Activated T-helper 17 cell treated with anti-CD3 and anti-CD28 coated beads, Interleukin-2, amount 50 U/mL, for 72 hours (primary cell): ENCODE measurements at regions not wholly inside any gene's neighbourhood (a gene's known extent, or its start where the extent isn't known, plus 50 kb on each side); places are given as distances from the start of the nearest gene placed in this dataset.
"Not testable (repeated sequence)": the region's sequence is repeated elsewhere in the genome, so short reads cannot be mapped to it uniquely, and the experiment has no call there.

ENCODE experiments used
- ATAC-seq: fragments of 150-1000 bp; cut with Tn5 transposase; replicated peaks from 2 replicates; pipeline ENCODE4 v1.10.0; 2021; ENCODE audit warnings: mild to moderate bottlenecking, moderate library complexity
- H3K27ac Mint-ChIP-seq: one replicate; pipeline ENCODE4 v1.8.0; 2022; ENCODE audit warnings: mixed read lengths
- H3K27me3 Mint-ChIP-seq: one replicate; pipeline ENCODE4 v1.8.0; 2022; ENCODE audit warnings: mixed read lengths
- H3K36me3 Mint-ChIP-seq: one replicate; pipeline ENCODE4 v1.8.0; 2022; ENCODE audit warnings: low read depth, mild to moderate bottlenecking, mixed read lengths
- H3K4me1 Mint-ChIP-seq: one replicate; pipeline ENCODE4 v1.8.0; 2022; ENCODE audit warnings: mixed read lengths
- H3K4me3 Mint-ChIP-seq: one replicate; pipeline ENCODE4 v1.8.0; 2022; ENCODE audit warnings: mild to moderate bottlenecking, mixed read lengths
- H3K9me3 Mint-ChIP-seq: one replicate; pipeline ENCODE4 v1.8.0; 2022; ENCODE audit warnings: mixed read lengths

DNA sequence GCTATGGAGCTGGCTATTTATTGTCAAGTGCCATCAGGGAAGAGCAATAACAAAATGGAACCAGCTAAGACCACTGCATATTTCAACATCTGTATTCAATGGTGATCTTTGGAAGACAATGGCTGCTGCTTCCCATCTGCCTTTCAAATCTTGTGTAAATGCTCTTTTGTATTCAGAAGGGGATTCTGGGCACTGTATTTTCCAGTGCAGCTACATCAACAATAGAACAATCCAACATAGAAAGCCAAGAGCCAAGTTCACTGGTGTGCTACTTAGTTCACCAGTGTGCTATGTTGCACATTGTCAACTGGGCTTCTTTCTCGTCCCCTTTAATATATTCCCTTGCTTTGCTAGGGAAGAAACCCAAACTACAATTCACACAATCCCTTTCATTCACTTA is 128.8 kb upstream of the OR4E1 start:
- ATAC-seq = no peak
- Mint-ChIP-seq H3K4me3 (no peak overlapping the region), H3K27me3 (peaks cover 23% of the 10 kb centered on the region)

DNA sequence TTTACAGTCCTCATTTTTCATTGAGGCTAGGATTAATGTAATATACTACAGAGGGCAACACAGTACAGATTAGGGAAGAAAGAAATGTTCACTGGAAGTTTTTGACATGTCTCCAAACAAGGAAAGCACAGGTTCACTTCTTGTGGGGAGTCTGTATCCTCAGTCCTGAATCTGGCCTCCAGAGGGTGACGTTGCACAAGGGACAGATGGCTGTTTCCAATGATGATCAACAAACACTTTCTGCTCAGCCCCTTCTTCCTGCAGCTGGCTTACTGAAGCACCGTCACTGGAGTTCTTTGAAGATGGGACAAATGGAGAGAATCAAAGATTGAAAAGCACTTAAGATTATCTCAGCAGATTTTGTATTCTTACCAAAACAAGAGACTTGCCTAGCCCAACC is 123.3 kb upstream of the OR4E1 start:
- Mint-ChIP-seq H3K9me3 (peaks cover 12% of the 10 kb centered on the region), H3K27me3 (peaks cover 10% of the 10 kb centered on the region), H3K4me1 (no peaks in the 10 kb centered on the region), H3K27ac (no peak overlapping the region), H3K4me3 (peak overlapping the region; percentile 39), H3K36me3 (no peaks in the 10 kb centered on the region)
- no peak for ATAC-seq

More for the DNA sequence above, 128.8 kb upstream of the OR4E1 start:
- Mint-ChIP-seq H3K4me1 (no peaks in the 10 kb centered on the region), H3K36me3 (no peaks in the 10 kb centered on the region), H3K9me3 (no peaks in the 10 kb centered on the region), H3K27ac (no peak overlapping the region)

DNA sequence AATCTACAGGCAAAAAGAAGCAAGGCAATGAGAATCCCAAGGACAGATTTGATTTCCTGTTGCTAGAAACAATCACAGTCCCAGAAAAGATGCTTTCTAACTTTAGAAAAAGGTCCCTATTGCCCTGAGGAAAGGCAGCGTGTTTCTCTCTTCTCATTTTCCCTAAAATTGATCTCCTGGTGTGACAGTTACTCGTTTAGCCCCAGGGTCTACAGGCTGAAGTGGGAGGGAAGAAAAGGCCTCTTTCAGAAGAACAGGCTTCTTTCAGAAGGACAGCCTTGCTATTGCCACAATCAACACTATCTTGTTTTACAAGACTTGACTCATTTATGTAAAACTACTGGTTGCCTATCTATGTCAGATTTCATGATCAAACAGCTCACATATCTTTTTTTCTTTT is 121.8 kb upstream of the OR4E1 start:
- peaks cover 12% of the 10 kb centered on the region for H3K27me3 Mint-ChIP-seq
- H3K4me3 Mint-ChIP-seq = no peak overlapping the region
- H3K9me3 Mint-ChIP-seq = peaks cover 12% of the 10 kb centered on the region
- H3K36me3 Mint-ChIP-seq = no peaks in the 10 kb centered on the region
- H3K27ac Mint-ChIP-seq = no peak overlapping the region
- H3K4me1 Mint-ChIP-seq = no peaks in the 10 kb centered on the region
- ATAC-seq = no peak

DNA sequence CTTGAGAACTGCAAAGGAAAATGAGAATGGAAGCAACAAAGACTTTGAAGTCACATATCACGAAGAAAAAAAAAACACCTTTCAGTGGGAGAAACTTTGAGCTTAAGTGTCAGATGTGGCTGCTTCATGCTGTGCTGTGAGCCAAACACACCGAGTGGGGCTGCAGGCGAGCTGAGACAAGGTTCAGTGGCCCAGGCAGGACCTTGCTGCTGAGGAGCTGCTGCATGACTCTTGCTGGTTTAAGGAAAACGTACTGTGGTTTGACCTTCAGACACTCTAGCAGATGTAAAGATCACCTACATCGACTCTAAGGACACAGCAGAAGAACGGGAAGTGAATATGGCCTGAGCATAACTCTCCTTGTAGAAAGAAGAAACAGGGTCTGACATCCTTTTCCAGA is 118.1 kb upstream of the OR4E1 start:
- Mint-ChIP-seq H3K4me3 (no peak overlapping the region), H3K27ac (no peak overlapping the region), H3K4me1 (no peaks in the 10 kb centered on the region), H3K36me3 (no peaks in the 10 kb centered on the region), H3K9me3 (peaks cover 11% of the 10 kb centered on the region), H3K27me3 (peaks cover 8% of the 10 kb centered on the region)
- peak; percentile 38 for ATAC-seq

DNA sequence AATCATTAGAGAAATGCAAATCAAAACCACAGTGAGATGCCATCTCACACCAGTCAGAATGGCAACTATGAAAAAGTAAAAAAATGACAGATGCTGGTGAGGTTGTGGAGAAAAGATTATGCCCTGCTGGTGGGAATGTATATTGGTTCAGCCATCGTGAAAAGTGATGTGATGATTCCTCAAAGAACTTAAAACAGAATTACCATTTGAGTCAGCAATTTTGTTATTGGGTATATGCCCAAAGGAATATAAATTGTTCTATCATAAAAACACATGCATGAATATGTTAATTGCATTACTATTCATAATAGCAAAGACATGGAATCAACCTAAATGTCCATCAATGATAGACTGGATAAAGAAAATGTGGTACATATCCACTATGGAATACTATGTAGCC is 115.1 kb upstream of the OR4E1 start:
- ATAC-seq, H3K4me3 Mint-ChIP-seq, H3K9me3 Mint-ChIP-seq, H3K36me3 Mint-ChIP-seq, H3K4me1 Mint-ChIP-seq, H3K27ac Mint-ChIP-seq: not testable (repeated sequence)
- peaks cover 11% of the 10 kb centered on the region for H3K27me3 Mint-ChIP-seq

DNA sequence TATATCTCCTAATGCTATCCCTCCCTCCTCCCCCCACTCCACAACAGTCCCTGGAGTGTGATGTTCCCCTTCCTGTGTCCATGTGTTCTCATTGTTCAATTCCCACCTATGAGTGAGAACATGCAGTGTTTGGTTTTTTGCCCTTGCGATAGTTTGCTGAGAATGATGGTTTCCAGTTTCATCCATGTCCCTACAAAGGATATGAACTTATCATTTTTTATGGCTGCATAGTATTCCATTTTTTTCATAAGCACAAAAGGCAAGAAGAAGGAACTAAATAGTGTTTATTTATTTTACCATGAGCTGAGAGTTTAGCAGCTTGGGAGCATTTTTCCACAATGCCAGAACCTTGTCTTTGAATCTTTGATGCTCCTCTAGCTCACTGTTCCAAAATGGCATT is 113.6 kb upstream of the OR4E1 start:
- not testable (repeated sequence) for H3K36me3 Mint-ChIP-seq, H3K27ac Mint-ChIP-seq, H3K4me3 Mint-ChIP-seq, H3K9me3 Mint-ChIP-seq, H3K4me1 Mint-ChIP-seq, ATAC-seq
- H3K27me3 Mint-ChIP-seq = peaks cover 23% of the 10 kb centered on the region

DNA sequence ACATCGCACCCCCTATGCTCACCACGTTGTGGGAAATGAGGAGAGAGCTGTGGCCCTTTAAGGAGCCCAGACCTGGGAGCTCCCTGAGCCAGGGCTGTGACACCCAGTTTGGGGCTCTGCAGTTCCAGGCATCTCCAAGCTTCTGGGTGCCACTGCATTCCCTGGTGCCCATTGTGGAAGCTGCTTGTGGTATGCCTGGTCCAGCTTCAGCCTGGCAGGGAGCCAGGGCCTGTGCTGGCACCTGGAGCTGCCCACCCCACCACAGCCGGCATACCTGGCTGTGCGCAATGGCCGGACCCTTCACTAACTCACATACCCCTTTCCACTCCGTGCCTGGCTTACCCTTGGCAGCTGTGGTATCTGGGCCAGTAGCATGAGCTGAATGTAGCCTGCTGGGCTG is 107.9 kb upstream of the OR4E1 start:
- Mint-ChIP-seq H3K27ac (no peak overlapping the region), H3K4me3 (no peak overlapping the region), H3K9me3 (no peaks in the 10 kb centered on the region), H3K4me1 (no peaks in the 10 kb centered on the region), H3K27me3 (peaks cover 20% of the 10 kb centered on the region), H3K36me3 (no peaks in the 10 kb centered on the region)
- no peak for ATAC-seq

DNA sequence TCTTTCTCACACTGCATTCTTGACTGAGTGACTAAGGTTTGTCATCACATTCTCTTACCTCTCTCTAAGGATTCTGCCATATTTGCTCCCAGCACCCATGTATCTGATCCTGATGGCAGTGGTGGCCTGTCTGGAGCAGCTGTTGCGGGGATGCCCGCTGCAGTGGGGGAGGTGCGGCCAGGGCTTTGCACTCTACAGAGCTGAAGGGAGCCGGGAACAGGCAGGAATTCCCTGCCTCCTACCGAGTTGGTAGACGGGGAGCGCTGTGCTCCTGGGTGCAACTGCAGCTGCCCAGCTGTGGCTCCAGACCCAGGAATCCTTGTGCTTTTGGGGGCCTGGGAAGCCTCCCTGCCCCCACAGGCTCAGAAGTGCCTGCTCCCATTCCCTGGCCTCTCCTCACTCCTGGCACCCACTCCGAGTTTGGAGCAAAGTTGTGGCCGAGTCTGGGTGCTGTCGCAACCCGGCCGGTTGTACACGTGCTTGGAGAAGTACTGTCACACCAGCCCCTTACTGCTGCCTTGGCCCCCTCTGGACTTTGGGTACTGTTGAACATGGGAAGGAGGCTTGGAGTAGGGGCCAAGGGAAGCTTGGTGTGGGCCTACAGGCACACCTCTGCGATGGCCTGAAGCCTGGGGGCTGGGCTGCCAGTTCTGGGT is 106.9 kb upstream of the OR4E1 start:
- Mint-ChIP-seq H3K36me3 (no peaks in the 10 kb centered on the region), H3K4me3 (no peak overlapping the region), H3K27me3 (peaks cover 20% of the 10 kb centered on the region), H3K4me1 (no peaks in the 10 kb centered on the region), H3K9me3 (no peaks in the 10 kb centered on the region), H3K27ac (no peak overlapping the region)
- no peak for ATAC-seq

DNA sequence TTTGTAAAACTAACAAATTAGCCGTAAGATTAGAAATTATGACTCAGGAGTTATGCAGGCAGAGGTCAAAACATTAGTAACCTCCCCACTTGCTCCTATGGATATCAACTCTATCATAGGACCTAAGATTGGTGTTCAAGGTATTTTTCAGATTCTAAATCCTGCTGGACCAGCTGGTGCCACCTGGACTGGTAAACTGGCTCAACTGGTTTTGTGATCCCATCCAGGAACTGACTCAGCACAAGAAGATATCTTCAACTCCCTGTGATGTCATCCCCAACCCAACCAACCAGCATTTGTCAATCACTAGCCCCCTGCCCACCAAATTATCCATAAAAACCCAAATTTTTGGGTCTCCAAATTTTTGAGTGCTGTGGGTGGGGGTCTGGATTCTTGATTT is 98.1 kb upstream of the OR4E1 start:
- H3K27me3 Mint-ChIP-seq = no peaks in the 10 kb centered on the region
- ATAC-seq = no peak
- no peaks in the 10 kb centered on the region for H3K9me3 Mint-ChIP-seq
- no peak overlapping the region for H3K27ac Mint-ChIP-seq
- no peaks in the 10 kb centered on the region for H3K4me1 Mint-ChIP-seq
- no peaks in the 10 kb centered on the region for H3K36me3 Mint-ChIP-seq
- H3K4me3 Mint-ChIP-seq = no peak overlapping the region

DNA sequence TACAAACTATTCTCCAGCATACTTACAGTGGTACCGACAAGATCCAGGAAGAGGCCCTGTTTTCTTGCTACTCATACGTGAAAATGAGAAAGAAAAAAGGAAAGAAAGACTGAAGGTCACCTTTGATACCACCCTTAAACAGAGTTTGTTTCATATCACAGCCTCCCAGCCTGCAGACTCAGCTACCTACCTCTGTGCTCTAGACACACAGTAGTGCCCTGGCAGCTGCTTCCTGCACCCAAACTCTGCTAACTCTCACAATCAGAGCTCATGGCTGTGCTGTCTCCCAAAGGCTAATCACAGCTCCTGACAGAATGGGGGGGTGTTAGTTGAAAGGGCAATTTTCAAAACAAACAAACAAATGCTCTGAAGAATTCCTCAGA is 95.2 kb upstream of the OR4E1 start:
- Mint-ChIP-seq H3K9me3 (no peaks in the 10 kb centered on the region), H3K36me3 (no peaks in the 10 kb centered on the region), H3K4me3 (peak overlapping the region; percentile 60), H3K4me1 (no peaks in the 10 kb centered on the region), H3K27me3 (peaks cover 2% of the 10 kb centered on the region), H3K27ac (peak overlapping the region; percentile 49)
- ATAC-seq = peak; percentile 38

DNA sequence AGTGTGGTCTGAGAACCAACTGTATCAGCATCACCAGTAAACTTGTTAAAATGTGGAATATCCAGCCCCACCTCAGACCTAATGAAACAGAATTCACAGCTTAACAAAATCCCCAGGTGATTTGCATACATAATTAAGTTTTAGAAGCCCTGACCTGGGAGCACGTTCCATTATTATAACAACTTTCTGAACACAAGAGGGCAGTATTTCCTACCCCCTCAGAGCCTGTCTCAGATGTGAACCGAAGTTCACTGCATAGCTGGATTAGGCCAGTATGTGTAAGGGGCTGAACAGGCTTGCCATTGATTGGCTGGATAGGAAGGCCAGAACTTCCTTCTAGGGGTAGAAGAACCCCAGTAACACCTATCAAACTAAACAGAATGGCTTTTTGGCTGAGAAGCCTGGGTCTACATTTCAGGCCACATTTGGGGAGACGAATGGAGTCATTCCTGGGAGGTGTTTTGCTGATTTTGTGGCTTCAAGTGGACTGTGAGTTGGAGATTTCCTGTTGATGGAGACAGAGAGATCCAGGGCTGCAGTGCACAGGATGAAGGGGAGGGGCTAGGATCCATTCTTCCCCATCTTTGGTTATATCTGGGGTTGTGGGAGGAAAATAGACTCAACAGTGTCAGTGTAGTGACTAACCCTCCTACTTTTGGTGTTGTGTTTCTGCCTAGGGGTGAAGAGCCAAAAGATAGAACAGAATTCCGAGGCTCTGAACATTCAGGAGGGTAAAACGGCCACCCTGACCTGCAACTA is 94.7 kb upstream of the OR4E1 start:
- ATAC-seq = peak; percentile 90
- no peaks in the 10 kb centered on the region for H3K36me3 Mint-ChIP-seq
- H3K27me3 Mint-ChIP-seq = peaks cover 5% of the 10 kb centered on the region

DNA sequence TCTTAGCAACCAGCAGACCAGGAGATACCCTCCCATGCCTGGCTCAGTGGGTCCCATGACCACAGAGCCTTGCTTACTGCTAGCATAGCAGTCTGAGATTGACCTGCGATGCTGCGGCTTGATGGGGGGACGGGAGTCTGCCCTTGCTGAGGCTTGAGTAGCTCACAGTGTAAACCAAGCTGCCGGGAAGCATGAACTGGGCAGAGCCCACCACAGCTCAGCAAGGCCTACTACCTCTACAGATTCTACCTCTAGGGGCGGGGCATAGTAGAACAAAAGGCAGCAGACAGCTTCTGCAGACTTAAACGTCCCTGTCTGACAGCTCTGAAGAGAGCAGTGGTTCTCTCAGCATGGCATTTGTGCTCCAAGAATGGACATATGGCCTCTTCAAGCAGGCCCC is 86.7 kb upstream of the OR4E1 start:
- ATAC-seq, H3K27ac Mint-ChIP-seq, H3K9me3 Mint-ChIP-seq: not testable (repeated sequence)

More for the DNA sequence above, 94.7 kb upstream of the OR4E1 start:
- no peaks in the 10 kb centered on the region for H3K4me1 Mint-ChIP-seq
- H3K4me3 Mint-ChIP-seq = peak overlapping the region; percentile 60
- peak overlapping the region; percentile 49 for H3K27ac Mint-ChIP-seq
- H3K9me3 Mint-ChIP-seq = no peaks in the 10 kb centered on the region

DNA sequence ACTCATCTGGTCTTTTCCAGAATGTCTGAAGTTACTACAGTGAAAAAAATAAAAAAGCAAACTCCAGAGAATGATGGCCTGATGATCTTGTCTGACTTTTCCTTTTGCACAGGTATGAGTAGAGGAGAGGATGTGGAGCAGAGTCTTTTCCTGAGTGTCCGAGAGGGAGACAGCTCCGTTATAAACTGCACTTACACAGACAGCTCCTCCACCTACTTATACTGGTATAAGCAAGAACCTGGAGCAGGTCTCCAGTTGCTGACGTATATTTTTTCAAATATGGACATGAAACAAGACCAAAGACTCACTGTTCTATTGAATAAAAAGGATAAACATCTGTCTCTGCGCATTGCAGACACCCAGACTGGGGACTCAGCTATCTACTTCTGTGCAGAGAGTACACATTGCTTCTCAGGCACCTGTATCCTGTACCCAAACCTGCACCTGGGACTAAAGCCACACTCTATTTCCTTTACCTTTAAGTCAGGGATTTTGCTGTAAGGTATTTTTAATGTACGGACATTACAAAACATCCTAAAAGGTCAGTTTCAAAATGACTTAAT is 75.8 kb upstream of the OR4E1 start:
- H3K27ac Mint-ChIP-seq = no peak overlapping the region
- no peaks in the 10 kb centered on the region for H3K36me3 Mint-ChIP-seq
- ATAC-seq = peak; percentile 21
- H3K9me3 Mint-ChIP-seq = no peaks in the 10 kb centered on the region
- H3K27me3 Mint-ChIP-seq = peaks cover 7% of the 10 kb centered on the region
- H3K4me3 Mint-ChIP-seq = peak overlapping the region; percentile 54
- no peaks in the 10 kb centered on the region for H3K4me1 Mint-ChIP-seq

More for the DNA sequence above, 86.7 kb upstream of the OR4E1 start:
- not testable (repeated sequence) for H3K4me3 Mint-ChIP-seq, H3K36me3 Mint-ChIP-seq, H3K4me1 Mint-ChIP-seq
- peaks cover 26% of the 10 kb centered on the region for H3K27me3 Mint-ChIP-seq

DNA sequence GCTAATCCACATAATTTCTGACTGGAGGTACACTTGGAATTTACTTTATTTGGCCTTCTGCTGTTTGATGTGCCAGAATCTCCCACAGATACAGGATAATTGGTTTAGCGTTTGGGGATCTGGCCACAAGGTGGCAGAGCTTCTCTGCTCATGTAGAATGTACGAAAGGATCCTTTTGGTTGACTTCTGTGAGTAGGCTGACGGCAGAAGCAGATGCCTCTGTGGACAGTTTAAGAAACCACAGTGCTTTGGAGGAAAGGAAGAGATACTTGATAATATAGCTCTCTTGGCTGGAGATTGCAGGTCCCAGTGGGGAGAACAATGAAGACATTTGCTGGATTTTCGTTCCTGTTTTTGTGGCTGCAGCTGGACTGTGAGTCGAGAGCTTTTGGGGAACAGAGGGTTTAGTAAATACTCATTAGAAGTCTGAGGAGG is 75.3 kb upstream of the OR4E1 start:
- Mint-ChIP-seq H3K27ac (no peak overlapping the region), H3K4me1 (no peaks in the 10 kb centered on the region), H3K27me3 (peaks cover 7% of the 10 kb centered on the region), H3K9me3 (no peaks in the 10 kb centered on the region), H3K4me3 (peak overlapping the region; percentile 54), H3K36me3 (no peaks in the 10 kb centered on the region)
- peak; percentile 91 for ATAC-seq

DNA sequence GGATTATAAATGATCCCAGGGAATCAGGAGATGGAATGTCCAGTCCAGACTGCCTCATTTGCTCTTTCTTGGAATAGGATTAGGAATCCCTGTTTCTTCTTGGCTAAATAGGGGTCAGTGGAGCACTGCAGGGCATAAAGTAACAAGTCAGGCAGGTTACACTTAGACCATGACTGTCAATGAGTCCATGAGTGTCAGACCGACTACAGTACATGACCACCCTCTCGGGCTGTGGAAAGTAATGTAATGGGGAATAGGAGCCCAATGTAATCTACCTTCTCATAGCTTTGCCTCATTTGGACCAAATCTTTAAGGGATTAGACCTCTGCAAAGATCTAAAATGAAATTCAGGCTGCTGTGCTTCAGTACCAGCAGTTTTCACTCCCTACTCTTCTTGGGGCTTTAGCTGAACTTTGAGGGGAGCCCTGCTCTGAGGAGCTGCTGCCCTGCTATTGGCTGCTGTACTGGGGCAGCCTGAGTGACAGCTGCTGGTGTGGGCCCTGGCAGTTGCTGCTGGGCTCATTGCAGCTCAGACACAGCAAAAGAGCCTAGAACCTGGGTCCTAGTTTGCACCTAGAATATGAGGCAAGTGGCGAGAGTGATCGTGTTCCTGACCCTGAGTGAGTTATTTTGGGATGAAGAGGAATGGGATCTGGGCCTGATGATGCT is 62.2 kb upstream of the OR4E1 start:
- peak overlapping the region; percentile 54 for H3K4me3 Mint-ChIP-seq
- H3K9me3 Mint-ChIP-seq = no peaks in the 10 kb centered on the region
- no peak overlapping the region for H3K27ac Mint-ChIP-seq
- peaks cover 5% of the 10 kb centered on the region for H3K36me3 Mint-ChIP-seq
- peak; percentile 75 for ATAC-seq
- peaks cover 41% of the 10 kb centered on the region for H3K27me3 Mint-ChIP-seq
- H3K4me1 Mint-ChIP-seq = peaks cover 6% of the 10 kb centered on the region
